ENCODE measurements at regions not wholly inside any gene's neighbourhood (a gene's known extent, or its start where the extent isn't known, plus 50 kb on each side); places are given as distances from the start of the nearest gene placed in this dataset.

DNA sequence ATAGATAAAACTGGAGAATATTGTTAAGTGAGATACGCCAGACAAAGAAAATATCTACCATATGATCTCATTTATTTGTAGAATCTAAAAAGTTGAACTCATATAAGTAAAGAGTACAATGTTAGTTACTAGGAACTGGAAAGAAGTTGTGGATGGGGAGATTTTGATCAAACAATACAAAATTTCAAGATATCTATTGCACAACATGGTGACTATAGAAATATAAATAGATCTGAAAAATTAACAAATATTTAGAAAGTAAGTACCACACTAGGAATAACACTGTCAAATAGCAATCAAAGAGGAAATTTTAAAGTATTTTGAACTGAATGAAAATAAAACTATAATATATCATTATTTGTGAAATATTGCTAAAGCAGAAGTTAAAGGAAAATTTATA, 437.2 kb downstream of the AASDHPPT start:
- FAIRE-seq: no peak
- intact Hi-C loops (cut with DNase I): no loop called here

DNA sequence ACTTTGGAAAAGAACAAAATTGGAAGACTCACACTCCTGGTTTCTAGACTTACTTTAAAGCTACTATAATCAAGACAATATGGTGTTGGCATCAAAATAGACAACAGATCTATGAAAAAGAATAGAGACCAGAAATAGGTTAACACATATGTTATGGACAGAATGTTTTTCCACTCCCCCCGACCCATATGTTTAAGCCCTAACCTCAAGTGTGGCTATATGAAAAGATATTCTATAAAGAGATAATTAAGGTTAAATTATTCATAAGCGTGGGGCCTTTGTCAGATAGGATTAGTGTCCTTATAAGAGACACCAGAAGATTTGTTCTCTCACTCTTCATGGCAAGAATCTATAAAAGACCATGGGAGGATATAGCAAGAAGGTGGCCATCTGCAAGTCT, 440.0 kb downstream of the AASDHPPT start:
- Histone ChIP-seq H3K27me3 (ENCODE audit: control insufficient read depth, insufficient read depth, low read length) (no peaks in the 10 kb centered on the region), H3K36me3 (ENCODE audit: control insufficient read depth in 2 of 3, insufficient read depth in 3 of 3, low read length in 3 of 3) (no peaks in the 10 kb centered on the region), H3K9me3 (ENCODE audit: control insufficient read depth in 2 of 3, insufficient read depth in 1 of 3, low read length in 3 of 3) (no peaks in the 10 kb centered on the region), H3K4me1 (ENCODE audit: control insufficient read depth in 2 of 3, insufficient read depth in 2 of 3, low read depth in 1 of 3, low read length in 3 of 3) (no peaks in the 10 kb centered on the region), H3K9ac (ENCODE audit: low read length in 3 of 3) (no peak overlapping the region), H3K4me3 (ENCODE audit: low read length in 3 of 3) (no peak overlapping the region), H3K27ac (ENCODE audit: low read depth in 2 of 2, low read length in 2 of 2) (no peak overlapping the region)
- DNase-seq (no peak), FAIRE-seq (no peak)
- TF ChIP-seq, protein P1, sequence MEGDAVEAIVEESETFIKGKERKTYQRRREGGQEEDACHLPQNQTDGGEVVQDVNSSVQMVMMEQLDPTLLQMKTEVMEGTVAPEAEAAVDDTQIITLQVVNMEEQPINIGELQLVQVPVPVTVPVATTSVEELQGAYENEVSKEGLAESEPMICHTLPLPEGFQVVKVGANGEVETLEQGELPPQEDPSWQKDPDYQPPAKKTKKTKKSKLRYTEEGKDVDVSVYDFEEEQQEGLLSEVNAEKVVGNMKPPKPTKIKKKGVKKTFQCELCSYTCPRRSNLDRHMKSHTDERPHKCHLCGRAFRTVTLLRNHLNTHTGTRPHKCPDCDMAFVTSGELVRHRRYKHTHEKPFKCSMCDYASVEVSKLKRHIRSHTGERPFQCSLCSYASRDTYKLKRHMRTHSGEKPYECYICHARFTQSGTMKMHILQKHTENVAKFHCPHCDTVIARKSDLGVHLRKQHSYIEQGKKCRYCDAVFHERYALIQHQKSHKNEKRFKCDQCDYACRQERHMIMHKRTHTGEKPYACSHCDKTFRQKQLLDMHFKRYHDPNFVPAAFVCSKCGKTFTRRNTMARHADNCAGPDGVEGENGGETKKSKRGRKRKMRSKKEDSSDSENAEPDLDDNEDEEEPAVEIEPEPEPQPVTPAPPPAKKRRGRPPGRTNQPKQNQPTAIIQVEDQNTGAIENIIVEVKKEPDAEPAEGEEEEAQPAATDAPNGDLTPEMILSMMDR (IDR thresholded peaks at IDR 0.05; ENCODE audit: borderline replicate concordance, extremely low read depth, insufficient read depth): no peak
- intact Hi-C loops (cut with DNase I): no loop called here

More for the DNA sequence above, 437.2 kb downstream of the AASDHPPT start:
- Histone ChIP-seq H3K9me3 (ENCODE audit: control insufficient read depth in 2 of 3, insufficient read depth in 1 of 3, low read length in 3 of 3) (no peaks in the 10 kb centered on the region), H3K9ac (ENCODE audit: low read length in 3 of 3) (no peak overlapping the region), H3K27me3 (ENCODE audit: control insufficient read depth, insufficient read depth, low read length) (no peaks in the 10 kb centered on the region), H3K27ac (ENCODE audit: low read depth in 2 of 2, low read length in 2 of 2) (no peak overlapping the region), H3K36me3 (ENCODE audit: control insufficient read depth in 2 of 3, insufficient read depth in 3 of 3, low read length in 3 of 3) (no peaks in the 10 kb centered on the region), H3K4me3 (ENCODE audit: low read length in 3 of 3) (no peak overlapping the region), H3K4me1 (ENCODE audit: control insufficient read depth in 2 of 3, insufficient read depth in 2 of 3, low read depth in 1 of 3, low read length in 3 of 3) (no peaks in the 10 kb centered on the region)
- no peak for DNase-seq
- TF ChIP-seq, protein P1 (IDR thresholded peaks at IDR 0.05; ENCODE audit: borderline replicate concordance, extremely low read depth, insufficient read depth): no peak

GRCh38 chr11:106520146-106520912, 442.9 kb downstream of the AASDHPPT start:
- FAIRE-seq (no peak), DNase-seq (no peak)
- no peaks in the 10 kb centered on the region for H3K9me3 ChIP-seq (ENCODE audit: control insufficient read depth in 2 of 3, insufficient read depth in 1 of 3, low read length in 3 of 3)
- intact Hi-C loops (cut with DNase I): no loop called here
- no peak overlapping the region for H3K4me3 ChIP-seq (ENCODE audit: low read length in 3 of 3)
- no peak overlapping the region for H3K27ac ChIP-seq (ENCODE audit: low read depth in 2 of 2, low read length in 2 of 2)
- H3K27me3 ChIP-seq (ENCODE audit: control insufficient read depth, insufficient read depth, low read length): no peaks in the 10 kb centered on the region
- H3K4me1 ChIP-seq (ENCODE audit: control insufficient read depth in 2 of 3, insufficient read depth in 2 of 3, low read depth in 1 of 3, low read length in 3 of 3): no peaks in the 10 kb centered on the region
- no peak overlapping the region for H3K9ac ChIP-seq (ENCODE audit: low read length in 3 of 3)
- TF ChIP-seq, protein P1 (IDR thresholded peaks at IDR 0.05; ENCODE audit: borderline replicate concordance, extremely low read depth, insufficient read depth): no peak
- no peaks in the 10 kb centered on the region for H3K36me3 ChIP-seq (ENCODE audit: control insufficient read depth in 2 of 3, insufficient read depth in 3 of 3, low read length in 3 of 3)

Data from kidney (tissue), 13 donors.